HTR-8/SVneo (cell line): ENCODE measurements at regions not wholly inside any gene's neighbourhood (a gene's known extent, or its start where the extent isn't known, plus 50 kb on each side); places are given as distances from the start of the nearest gene placed in this dataset.
"Not testable (repeated sequence)": the region's sequence is repeated elsewhere in the genome, so short reads cannot be mapped to it uniquely, and the experiment has no call there.

ENCODE experiments used
- DNase-seq: peaks from one replicate; pipeline ENCODE4 v3.0.0; 2011; ENCODE audit warnings: low spot score, mixed read lengths; ENCODE audit not compliant: insufficient read length
- FAIRE-seq: peaks from 2 replicates; lab custom pipeline; 2011; peaks lifted over from hg19 to GRCh38; lab: Jason Lieb, UNC

DNA sequence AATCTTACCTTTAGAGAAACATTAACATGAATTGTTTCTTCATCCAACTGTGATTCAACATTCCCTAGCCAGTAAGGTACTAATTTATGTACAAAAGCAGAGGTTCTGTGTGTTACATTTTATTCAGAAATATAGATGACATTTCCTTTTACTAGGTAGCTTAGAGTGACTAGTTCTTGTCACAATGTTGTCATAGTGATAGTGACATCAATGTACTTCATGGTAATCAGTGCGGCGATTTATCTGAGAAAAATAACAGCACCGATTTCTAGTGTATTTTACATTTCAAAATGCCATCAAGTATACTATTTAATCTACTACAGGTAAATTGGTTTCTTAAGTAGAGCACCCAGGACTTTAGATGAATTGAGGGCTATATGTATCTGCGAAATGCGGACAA lies 72.1 kb upstream of the DGKB start:
- FAIRE-seq (no peak), DNase-seq (no peak)

DNA sequence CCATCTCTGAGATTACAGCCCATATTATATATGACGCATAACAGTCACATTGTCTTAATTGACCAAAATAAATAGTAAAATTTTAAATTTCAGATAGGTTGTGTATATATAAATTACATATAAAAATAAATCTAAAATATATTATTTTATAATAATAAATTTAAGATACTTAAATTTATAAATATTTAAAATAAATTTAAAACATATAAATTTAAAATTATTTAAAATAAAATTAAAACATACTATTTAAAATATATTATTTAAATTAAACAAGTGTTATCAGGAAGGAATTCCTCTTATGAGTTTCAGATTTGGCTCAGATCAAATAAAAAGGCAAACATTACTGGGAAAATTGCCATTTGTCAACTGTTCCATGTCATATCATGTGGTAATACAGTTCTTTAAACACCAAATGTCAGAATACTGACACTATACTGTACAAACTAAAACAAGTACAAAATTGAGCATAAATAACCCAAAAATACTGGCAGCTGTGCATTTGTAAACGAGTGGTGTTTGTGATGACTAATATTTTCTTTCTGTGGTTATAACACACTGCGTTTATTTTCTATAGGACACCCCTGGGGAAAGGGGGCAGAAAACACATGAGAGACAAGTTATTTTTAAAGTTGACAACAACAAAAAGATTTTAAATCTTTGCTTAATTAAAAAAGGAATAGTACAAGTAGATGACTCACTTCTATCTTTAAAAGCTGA lies 71.3 kb upstream of the DGKB start:
- no peak for DNase-seq
- no peak for FAIRE-seq

DNA sequence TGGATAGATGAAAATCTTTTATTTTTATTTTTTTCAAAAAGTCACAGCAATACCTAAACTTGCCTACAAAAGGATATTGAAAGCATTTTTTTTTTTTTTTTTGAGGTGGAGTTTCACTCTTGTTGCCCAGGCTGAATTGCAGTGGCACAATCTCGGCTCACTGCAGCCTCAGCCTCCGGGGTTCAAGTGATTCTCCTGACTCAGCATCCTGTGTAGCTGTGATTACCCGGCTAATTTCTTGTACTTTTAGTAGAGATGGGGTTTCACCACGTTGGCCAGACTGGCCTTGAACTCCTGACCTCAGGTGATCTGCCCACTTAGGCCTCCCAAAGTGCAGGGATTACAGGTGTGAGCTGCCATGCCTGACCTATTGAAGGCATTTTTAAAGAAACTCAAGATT lies 69.1 kb upstream of the DGKB start:
- FAIRE-seq, DNase-seq: not testable (repeated sequence)

DNA sequence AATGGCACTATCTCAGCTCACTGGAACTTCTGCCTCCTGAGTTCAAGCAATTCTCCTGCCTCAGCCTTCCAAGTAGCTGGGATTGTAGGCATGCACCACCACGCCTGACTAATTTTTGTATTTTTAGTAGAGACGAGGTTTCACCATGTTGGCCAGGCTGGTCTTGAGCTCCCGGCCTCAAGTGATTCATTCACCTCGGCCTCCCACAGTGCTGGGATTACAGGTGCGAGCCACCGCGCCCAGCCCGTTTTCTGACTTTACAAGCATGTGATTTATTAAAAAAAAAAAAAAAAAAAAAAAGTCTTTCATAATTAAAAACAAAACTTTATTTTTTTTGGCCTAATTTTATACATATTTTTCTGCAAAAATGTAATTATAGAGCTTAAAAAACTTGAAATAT lies 64.8 kb upstream of the DGKB start:
- DNase-seq, FAIRE-seq: not testable (repeated sequence)

GRCh38 chr7:14962778-14963177 lies 60.2 kb upstream of the DGKB start:
- no peak for FAIRE-seq
- DNase-seq = no peak

- DNase-seq = no peak
- no peak for FAIRE-seq
Measured at GRCh38 chr7:14960721-14961120, 58.2 kb upstream of the DGKB start.

- no peak for FAIRE-seq
- DNase-seq = no peak
Measured at GRCh38 chr7:14959339-14959738, 56.8 kb upstream of the DGKB start.

DNA sequence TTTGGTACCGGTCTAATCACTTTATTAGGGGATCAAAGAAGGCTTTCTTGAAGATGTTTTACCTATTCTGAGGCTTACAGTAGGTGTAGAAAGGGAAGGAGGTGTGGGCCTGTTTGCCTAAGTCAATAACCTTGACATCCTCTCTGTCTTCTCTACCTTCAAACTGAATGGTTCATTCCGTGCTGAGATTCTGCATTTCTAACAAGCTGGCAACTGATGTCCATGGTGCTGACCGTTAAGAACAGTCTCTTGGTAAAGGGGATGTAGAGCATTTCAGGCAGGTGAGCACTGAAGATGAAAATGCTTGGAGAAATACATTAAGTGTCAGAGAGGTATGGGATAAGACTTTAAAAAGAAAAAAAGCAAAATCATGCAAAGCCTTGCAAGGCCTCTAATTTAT lies 51.5 kb upstream of the DGKB start:
- FAIRE-seq (no peak), DNase-seq (no peak)
